ENCODE measurements at regions not wholly inside any gene's neighbourhood (a gene's known extent, or its start where the extent isn't known, plus 50 kb on each side); places are given as distances from the start of the nearest gene placed in this dataset.

DNA sequence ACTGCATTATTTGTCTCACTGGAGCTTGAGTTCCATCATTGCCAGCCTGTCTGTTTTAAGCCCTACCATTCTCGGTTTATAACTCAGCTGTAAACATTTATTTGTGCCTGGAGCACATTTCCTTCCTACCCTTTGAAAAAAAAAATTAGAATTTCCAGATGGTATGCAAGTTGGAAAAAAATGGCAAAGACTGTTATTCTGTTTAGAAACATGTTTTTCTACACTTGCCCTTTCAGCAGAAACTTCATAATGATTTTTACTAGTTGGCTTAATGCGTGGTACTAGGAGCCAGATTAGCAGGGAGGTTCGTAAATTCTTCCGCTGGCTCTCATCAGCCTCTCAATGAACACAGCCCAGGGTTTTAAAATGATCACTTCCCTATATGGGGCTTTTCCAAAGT is 238.8 kb upstream of the WWC1 start:
- no peak for TF ChIP-seq EZH2 (IDR thresholded peaks at IDR 0.05; ENCODE audit: borderline replicate concordance, insufficient read depth, low read depth, low read length, poor library complexity, severe bottlenecking)
- TF ChIP-seq, protein P1, sequence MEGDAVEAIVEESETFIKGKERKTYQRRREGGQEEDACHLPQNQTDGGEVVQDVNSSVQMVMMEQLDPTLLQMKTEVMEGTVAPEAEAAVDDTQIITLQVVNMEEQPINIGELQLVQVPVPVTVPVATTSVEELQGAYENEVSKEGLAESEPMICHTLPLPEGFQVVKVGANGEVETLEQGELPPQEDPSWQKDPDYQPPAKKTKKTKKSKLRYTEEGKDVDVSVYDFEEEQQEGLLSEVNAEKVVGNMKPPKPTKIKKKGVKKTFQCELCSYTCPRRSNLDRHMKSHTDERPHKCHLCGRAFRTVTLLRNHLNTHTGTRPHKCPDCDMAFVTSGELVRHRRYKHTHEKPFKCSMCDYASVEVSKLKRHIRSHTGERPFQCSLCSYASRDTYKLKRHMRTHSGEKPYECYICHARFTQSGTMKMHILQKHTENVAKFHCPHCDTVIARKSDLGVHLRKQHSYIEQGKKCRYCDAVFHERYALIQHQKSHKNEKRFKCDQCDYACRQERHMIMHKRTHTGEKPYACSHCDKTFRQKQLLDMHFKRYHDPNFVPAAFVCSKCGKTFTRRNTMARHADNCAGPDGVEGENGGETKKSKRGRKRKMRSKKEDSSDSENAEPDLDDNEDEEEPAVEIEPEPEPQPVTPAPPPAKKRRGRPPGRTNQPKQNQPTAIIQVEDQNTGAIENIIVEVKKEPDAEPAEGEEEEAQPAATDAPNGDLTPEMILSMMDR (IDR thresholded peaks at IDR 0.05) = no peak
- Mint-ChIP-seq H3K4me1 (no peaks in the 10 kb centered on the region), H3K9me3 (ENCODE audit: insufficient read depth) (no peaks in the 10 kb centered on the region), H3K27me3 (no peaks in the 10 kb centered on the region), H3K27ac (no peak overlapping the region), H3K4me3 (no peak overlapping the region)
- H3K4me1 ChIP-seq (ENCODE audit: control insufficient read depth in 2 of 2, insufficient read depth in 2 of 2, low read length in 2 of 2) = no peaks in the 10 kb centered on the region
- no peaks in the 10 kb centered on the region for H4K20me1 ChIP-seq (ENCODE audit: control insufficient read depth, insufficient read depth, low read length, poor library complexity, severe bottlenecking)
- H3K9me3 ChIP-seq (ENCODE audit: control extremely low read depth in 1 of 3, control insufficient read depth in 2 of 3, insufficient read depth in 1 of 3, low read length in 2 of 3) = peaks cover 0 to under 1% (median 0%) of the 10 kb centered on the region in 3 donors
- ChIA-PET POLR2A (no interaction called here), CTCF (no interaction called here)
- no peak overlapping the region for H3K27ac ChIP-seq (ENCODE audit: low read length in 2 of 2)
- ATAC-seq (ENCODE audit: low read depth) (no peak), DNase-seq (no peak)
- no peak overlapping the region for H3K4me2 ChIP-seq (replicated peaks; ENCODE audit: low read depth, low read length, poor library complexity, severe bottlenecking)
- no peaks in the 10 kb centered on the region for H3K27me3 ChIP-seq (replicated peaks in 1 of 4; ENCODE audit: control extremely low read depth in 1 of 4, control insufficient read depth in 3 of 4, insufficient read depth in 4 of 4, low read length in 3 of 4)
- 94% methylated on average over 2 of the region's 4 CpGs for WGBS (ENCODE audit: insufficient coverage)
- intact Hi-C loops (cut with micrococcal nuclease) = no loop called here
- H3K9ac ChIP-seq (ENCODE audit: low read length) = no peak overlapping the region
- no peaks in the 10 kb centered on the region for H3K79me2 ChIP-seq (ENCODE audit: control insufficient read depth, insufficient read depth, low read length)
- no peak overlapping the region for H2AFZ ChIP-seq (ENCODE audit: insufficient read depth, low read depth, low read length, poor library complexity, severe bottlenecking)
- H3K4me3 ChIP-seq (ENCODE audit: control extremely low read depth in 1 of 5, extremely low read depth in 1 of 5, insufficient read depth in 1 of 5, low read depth in 2 of 5, low read length in 4 of 5) = no peak overlapping the region
- H3K36me3 ChIP-seq (replicated peaks in 1 of 2; ENCODE audit: control extremely low read depth in 1 of 2, control insufficient read depth in 1 of 2, extremely low read depth in 1 of 2, insufficient read depth in 2 of 2, low read length in 1 of 2) = no peaks in the 10 kb centered on the region

- intact Hi-C loops (cut with micrococcal nuclease) = no loop called here
- no peaks in the 10 kb centered on the region for H3K27me3 ChIP-seq (replicated peaks in 1 of 4; ENCODE audit: control extremely low read depth in 1 of 4, control insufficient read depth in 3 of 4, insufficient read depth in 4 of 4, low read length in 3 of 4)
- DNase-seq (no peak), ATAC-seq (ENCODE audit: low read depth) (no peak)
- Mint-ChIP-seq H3K4me3 (no peak overlapping the region), H3K27ac (no peak overlapping the region), H3K9me3 (ENCODE audit: insufficient read depth) (peaks cover 6% of the 10 kb centered on the region), H3K27me3 (no peaks in the 10 kb centered on the region), H3K4me1 (no peaks in the 10 kb centered on the region)
- ChIA-PET CTCF (no interaction called here), POLR2A (no interaction called here)
- H3K4me1 ChIP-seq (ENCODE audit: control insufficient read depth in 2 of 2, insufficient read depth in 2 of 2, low read length in 2 of 2) = no peaks in the 10 kb centered on the region
- H3K4me3 ChIP-seq (ENCODE audit: control extremely low read depth in 1 of 5, extremely low read depth in 1 of 5, insufficient read depth in 1 of 5, low read depth in 2 of 5, low read length in 4 of 5) = no peak overlapping the region
- H3K9me3 ChIP-seq (ENCODE audit: control extremely low read depth in 1 of 3, control insufficient read depth in 2 of 3, insufficient read depth in 1 of 3, low read length in 2 of 3) = peaks cover 0 to 5% (median 2%) of the 10 kb centered on the region in 3 donors
- H3K36me3 ChIP-seq (replicated peaks in 1 of 2; ENCODE audit: control extremely low read depth in 1 of 2, control insufficient read depth in 1 of 2, extremely low read depth in 1 of 2, insufficient read depth in 2 of 2, low read length in 1 of 2) = no peaks in the 10 kb centered on the region
- H3K9ac ChIP-seq (ENCODE audit: low read length) = no peak overlapping the region
- no peak overlapping the region for H3K27ac ChIP-seq (ENCODE audit: low read length in 2 of 2)
- H3K4me2 ChIP-seq (replicated peaks; ENCODE audit: low read depth, low read length, poor library complexity, severe bottlenecking) = no peak overlapping the region
- 80% methylated on average over 1 of the region's 2 CpGs for WGBS (ENCODE audit: insufficient coverage)
- H3K79me2 ChIP-seq (ENCODE audit: control insufficient read depth, insufficient read depth, low read length) = no peaks in the 10 kb centered on the region
- no peaks in the 10 kb centered on the region for H4K20me1 ChIP-seq (ENCODE audit: control insufficient read depth, insufficient read depth, low read length, poor library complexity, severe bottlenecking)
- no peak for TF ChIP-seq EZH2 (IDR thresholded peaks at IDR 0.05; ENCODE audit: borderline replicate concordance, insufficient read depth, low read depth, low read length, poor library complexity, severe bottlenecking)
- TF ChIP-seq, protein P1 (IDR thresholded peaks at IDR 0.05) = no peak
- H2AFZ ChIP-seq (ENCODE audit: insufficient read depth, low read depth, low read length, poor library complexity, severe bottlenecking) = no peak overlapping the region
These were observed 237.4 kb upstream of the WWC1 start for GRCh38 chr5:168054091-168054490.
